Vagina (tissue), 2 donors: ENCODE measurements at regions not wholly inside any gene's neighbourhood (a gene's known extent, or its start where the extent isn't known, plus 50 kb on each side); places are given as distances from the start of the nearest gene placed in this dataset.

Source experiments
- CTCF ChIP-seq, 3 experiments: fragments of 450-650 bp in 2 of 3; fragments of 200-600 bp in 1 of 3; sonication (generic) in 1 of 3; IDR thresholded peaks; one replicate each; pipeline ENCODE4 v1.5.1; 2017 to 2019; ENCODE audit warnings: antibody characterized with exemption in 3 of 3, mild to moderate bottlenecking in 2 of 3, moderate library complexity in 2 of 3
- POLR2A ChIP-seq, 2 donors: fragments of 450-650 bp; IDR thresholded peaks; one replicate each; pipeline ENCODE4 v1.6.1; 2017; ENCODE audit warnings: antibody characterized with exemption in 2 of 2, mild to moderate bottlenecking in 2 of 2, moderate library complexity in 2 of 2

- TF ChIP-seq CTCF (IDR thresholded peaks at IDR 0.05) (no peak), POLR2A (IDR thresholded peaks at IDR 0.05) (no peak)
These were observed 422.1 kb downstream of the LRRIQ3 start for GRCh38 chr1:73775896-73776295.
